Testis (tissue), 2 donors: ENCODE measurements at regions not wholly inside any gene's neighbourhood (a gene's known extent, or its start where the extent isn't known, plus 50 kb on each side); places are given as distances from the start of the nearest gene placed in this dataset.

Experiments
- POLR2A ChIP-seq: fragments of 450-650 bp; IDR thresholded peaks from one replicate; pipeline ENCODE4 v1.6.1; 2017; ENCODE audit warnings: antibody characterized with exemption, mild to moderate bottlenecking, moderate library complexity
- TF ChIP-seq, protein P1 (sequence below), 3 experiments: fragments of 450-650 bp in 2 of 3; fragments of 200-600 bp in 1 of 3; sonication (generic) in 1 of 3; IDR thresholded peaks; one replicate each; pipeline ENCODE4 v1.5.1; 2016 to 2019; ENCODE audit warnings: antibody characterized with exemption in 3 of 3, mild to moderate bottlenecking in 2 of 3, moderate library complexity in 1 of 3

DNA sequence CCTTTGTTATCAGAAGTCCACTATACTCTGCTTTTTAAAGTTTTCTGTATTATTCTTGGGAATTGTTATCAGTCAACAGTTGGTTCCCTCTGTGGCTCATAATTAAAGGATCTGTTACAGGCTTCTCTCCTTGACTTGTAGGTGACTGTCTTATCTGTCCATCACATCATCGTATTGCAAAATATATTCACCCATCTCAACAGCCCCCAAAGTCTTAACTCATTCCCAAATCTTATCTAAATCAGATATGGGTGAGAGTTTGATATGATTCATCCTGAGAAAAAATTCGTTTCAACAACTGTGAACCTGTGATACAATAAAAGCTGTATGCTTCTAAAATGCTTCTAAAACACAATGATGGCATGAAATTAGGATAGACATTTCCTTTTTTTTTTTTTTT, 1245.6 kb upstream of the RAG2 start:
- TF ChIP-seq, protein P1, sequence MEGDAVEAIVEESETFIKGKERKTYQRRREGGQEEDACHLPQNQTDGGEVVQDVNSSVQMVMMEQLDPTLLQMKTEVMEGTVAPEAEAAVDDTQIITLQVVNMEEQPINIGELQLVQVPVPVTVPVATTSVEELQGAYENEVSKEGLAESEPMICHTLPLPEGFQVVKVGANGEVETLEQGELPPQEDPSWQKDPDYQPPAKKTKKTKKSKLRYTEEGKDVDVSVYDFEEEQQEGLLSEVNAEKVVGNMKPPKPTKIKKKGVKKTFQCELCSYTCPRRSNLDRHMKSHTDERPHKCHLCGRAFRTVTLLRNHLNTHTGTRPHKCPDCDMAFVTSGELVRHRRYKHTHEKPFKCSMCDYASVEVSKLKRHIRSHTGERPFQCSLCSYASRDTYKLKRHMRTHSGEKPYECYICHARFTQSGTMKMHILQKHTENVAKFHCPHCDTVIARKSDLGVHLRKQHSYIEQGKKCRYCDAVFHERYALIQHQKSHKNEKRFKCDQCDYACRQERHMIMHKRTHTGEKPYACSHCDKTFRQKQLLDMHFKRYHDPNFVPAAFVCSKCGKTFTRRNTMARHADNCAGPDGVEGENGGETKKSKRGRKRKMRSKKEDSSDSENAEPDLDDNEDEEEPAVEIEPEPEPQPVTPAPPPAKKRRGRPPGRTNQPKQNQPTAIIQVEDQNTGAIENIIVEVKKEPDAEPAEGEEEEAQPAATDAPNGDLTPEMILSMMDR (IDR thresholded peaks at IDR 0.05), result no peak
- TF ChIP-seq POLR2A, result no peak
